A673 (cell line): ENCODE measurements at regions not wholly inside any gene's neighbourhood (a gene's known extent, or its start where the extent isn't known, plus 50 kb on each side); places are given as distances from the start of the nearest gene placed in this dataset.

Experiments
- BruUV-seq: library from RNA; stranded (reverse); fragments of 400-500 nt; replicated peaks from 2 replicates; lab custom pipeline; 2021; lab: Mats Ljungman, UMichigan
- CTCF ChIA-PET: fragments of 300-600 bp; sonication (Branson Sonifier 250); formaldehyde crosslinking; loops from one replicate; lab custom pipeline; 2022; ENCODE audit warnings: antibody characterized with exemption; lab: Charles Lee
- POLR2A ChIA-PET: fragments of 300-600 bp; sonication (Branson Sonifier 250); formaldehyde crosslinking; loops from one replicate; lab custom pipeline; 2022; ENCODE audit warnings: antibody characterized with exemption; ENCODE audit not compliant: low non-redundant PET; lab: Charles Lee
- DNase-seq: peaks from one replicate; pipeline ENCODE4 v3.0.0-alpha.2; 2015; ENCODE audit warnings: low spot score
- H3K27ac ChIP-seq: fragments of 200-600 bp; sonication (generic); 2 replicates; pipeline ENCODE4 v1.5.1; 2016; ENCODE audit warnings: mixed run types, low read depth, mild to moderate bottlenecking, mixed read lengths, antibody characterized with exemption, low read length; ENCODE audit not compliant: poor library complexity, severe bottlenecking
- H3K27me3 ChIP-seq: fragments of 200-600 bp; sonication (generic); replicated peaks from 2 replicates; pipeline ENCODE4 v1.6.1; 2017; ENCODE audit warnings: mixed run types, low read depth, mild to moderate bottlenecking, mixed read lengths, antibody characterized with exemption, low read length; ENCODE audit not compliant: insufficient read depth, poor library complexity
- H3K36me3 ChIP-seq: fragments of 200-600 bp; sonication (generic); 2 replicates; pipeline ENCODE4 v1.6.1; 2016; ENCODE audit warnings: mixed run types, mild to moderate bottlenecking, mixed read lengths, antibody characterized with exemption, low read length; ENCODE audit not compliant: insufficient read depth, poor library complexity, severe bottlenecking
- H3K4me1 ChIP-seq: fragments of 200-600 bp; sonication (generic); 2 replicates; pipeline ENCODE4 v1.6.1; 2017; ENCODE audit warnings: mixed run types, mild to moderate bottlenecking, mixed read lengths, antibody characterized with exemption, low read length; ENCODE audit not compliant: insufficient read depth, poor library complexity, severe bottlenecking
- H3K4me3 ChIP-seq: fragments of 200-600 bp; sonication (generic); 2 replicates; pipeline ENCODE4 v1.5.1; 2016; ENCODE audit warnings: low read depth, mixed run types, mild to moderate bottlenecking, mixed read lengths, low read length; ENCODE audit not compliant: poor library complexity, severe bottlenecking
- H3K9me3 ChIP-seq: fragments of 200-600 bp; sonication (generic); 2 replicates; pipeline ENCODE4 v1.6.1; 2016; ENCODE audit warnings: mixed run types, low read depth, mild to moderate bottlenecking, mixed read lengths, antibody characterized with exemption, low read length; ENCODE audit not compliant: poor library complexity, severe bottlenecking
- EZH2 ChIP-seq: fragments of 200-600 bp; sonication (generic); IDR thresholded peaks from 2 replicates; pipeline ENCODE4 v1.6.1; 2017; ENCODE audit warnings: borderline replicate concordance, low read depth, mild to moderate bottlenecking, mixed read lengths, antibody characterized with exemption, low read length; ENCODE audit not compliant: poor library complexity, severe bottlenecking
- intact Hi-C: fragments of 100-400 bp; cut with micrococcal nuclease; formaldehyde crosslinking; loops from one replicate; pipeline ENCODE4 v1.10.0; 2022; ENCODE audit not compliant: unreplicated experiment
- TF ChIP-seq, protein P1 (sequence below): fragments of 300-800, 200-600 bp; sonication (generic); conservative IDR thresholded peaks from 2 replicates; pipeline ENCODE4 v1.5.1; 2017; ENCODE audit warnings: low read depth, mild to moderate bottlenecking, antibody characterized with exemption, low read length, moderate library complexity, mixed read lengths

DNA sequence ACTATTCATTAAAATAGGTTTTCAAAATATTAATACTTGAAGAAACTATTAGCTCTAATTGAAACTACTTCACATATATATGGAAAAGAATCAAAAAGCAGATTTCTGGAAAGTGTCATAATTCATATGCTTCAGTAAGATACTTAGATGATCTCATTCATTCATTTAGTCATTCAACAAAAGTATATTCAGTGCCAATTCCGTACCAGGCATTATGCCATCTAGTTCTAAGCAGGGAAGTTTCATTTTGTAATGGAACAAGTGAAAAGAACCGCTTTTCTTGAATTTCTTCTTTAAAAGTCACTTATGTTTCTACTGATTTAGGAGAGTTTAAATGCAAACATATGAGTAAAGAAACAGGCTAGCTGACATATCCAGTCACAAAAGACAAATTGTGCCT lies 118.3 kb upstream of the FAM20A start:
- BruUV-seq: no TSS peak

GRCh38 chr17:68718926-68719325 lies 117.8 kb upstream of the FAM20A start:
- no peak overlapping the region for H3K27ac ChIP-seq
- intact Hi-C loops: no loop called here
- TF ChIP-seq, protein P1, sequence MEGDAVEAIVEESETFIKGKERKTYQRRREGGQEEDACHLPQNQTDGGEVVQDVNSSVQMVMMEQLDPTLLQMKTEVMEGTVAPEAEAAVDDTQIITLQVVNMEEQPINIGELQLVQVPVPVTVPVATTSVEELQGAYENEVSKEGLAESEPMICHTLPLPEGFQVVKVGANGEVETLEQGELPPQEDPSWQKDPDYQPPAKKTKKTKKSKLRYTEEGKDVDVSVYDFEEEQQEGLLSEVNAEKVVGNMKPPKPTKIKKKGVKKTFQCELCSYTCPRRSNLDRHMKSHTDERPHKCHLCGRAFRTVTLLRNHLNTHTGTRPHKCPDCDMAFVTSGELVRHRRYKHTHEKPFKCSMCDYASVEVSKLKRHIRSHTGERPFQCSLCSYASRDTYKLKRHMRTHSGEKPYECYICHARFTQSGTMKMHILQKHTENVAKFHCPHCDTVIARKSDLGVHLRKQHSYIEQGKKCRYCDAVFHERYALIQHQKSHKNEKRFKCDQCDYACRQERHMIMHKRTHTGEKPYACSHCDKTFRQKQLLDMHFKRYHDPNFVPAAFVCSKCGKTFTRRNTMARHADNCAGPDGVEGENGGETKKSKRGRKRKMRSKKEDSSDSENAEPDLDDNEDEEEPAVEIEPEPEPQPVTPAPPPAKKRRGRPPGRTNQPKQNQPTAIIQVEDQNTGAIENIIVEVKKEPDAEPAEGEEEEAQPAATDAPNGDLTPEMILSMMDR: no peak
- no peak for TF ChIP-seq EZH2
- H3K4me3 ChIP-seq: no peak overlapping the region
- no peak for DNase-seq
- ChIA-PET CTCF (interaction anchor here (0.5 kb wide), 1 partner anchor 15 kb away, joined by 3 read pairs; no protein-coding TSS in a partner anchor), POLR2A (no interaction called here)
- no peaks in the 10 kb centered on the region for H3K4me1 ChIP-seq
- H3K9me3 ChIP-seq: no peaks in the 10 kb centered on the region
- BruUV-seq: no TSS peak
- H3K27me3 ChIP-seq: no peaks in the 10 kb centered on the region
- H3K36me3 ChIP-seq: no peaks in the 10 kb centered on the region

More for the DNA sequence above, 118.3 kb upstream of the FAM20A start:
- POLR2A ChIA-PET: no interaction called here
- CTCF ChIA-PET: no interaction called here
- Histone ChIP-seq H3K4me1 (no peaks in the 10 kb centered on the region), H3K36me3 (no peaks in the 10 kb centered on the region), H3K27ac (no peak overlapping the region), H3K9me3 (no peaks in the 10 kb centered on the region), H3K27me3 (no peaks in the 10 kb centered on the region), H3K4me3 (no peak overlapping the region)
- intact Hi-C loops: no loop called here
- no peak for DNase-seq
- TF ChIP-seq EZH2: no peak
- TF ChIP-seq, protein P1: no peak

- intact Hi-C loops: no loop called here
- TF ChIP-seq EZH2: no peak
- TF ChIP-seq, protein P1: no peak
- CTCF ChIA-PET: interaction anchor here (0.5 kb wide), 1 partner anchor 15 kb away, joined by 3 read pairs; no protein-coding TSS in a partner anchor
- POLR2A ChIA-PET: no interaction called here
- BruUV-seq: no TSS peak
- no peak overlapping the region for H3K27ac ChIP-seq
- H3K4me3 ChIP-seq: no peak overlapping the region
- H3K27me3 ChIP-seq: no peaks in the 10 kb centered on the region
- no peaks in the 10 kb centered on the region for H3K4me1 ChIP-seq
- no peaks in the 10 kb centered on the region for H3K9me3 ChIP-seq
- no peak for DNase-seq
- no peaks in the 10 kb centered on the region for H3K36me3 ChIP-seq
Measured at GRCh38 chr17:68718465-68718864, 117.3 kb upstream of the FAM20A start.
